Naive thymus-derived CD4-positive, alpha-beta T cell (primary cell): ENCODE measurements at regions not wholly inside any gene's neighbourhood (a gene's known extent, or its start where the extent isn't known, plus 50 kb on each side); places are given as distances from the start of the nearest gene placed in this dataset.

Source experiments
- ATAC-seq: fragments of 150-1000 bp; cut with Tn5 transposase; 2 replicates; pipeline ENCODE4 v1.10.0; 2021; ENCODE audit warnings: mild to moderate bottlenecking, moderate library complexity
- CTCF ChIA-PET: fragments of 350-600 bp; sonication (Branson Sonifier 250); formaldehyde crosslinking; loops from one replicate; lab custom pipeline; 2021; ENCODE audit warnings: antibody characterized with exemption; lab: Charles Lee
- POLR2A ChIA-PET: fragments of 350-600 bp; sonication (Branson Sonifier 250); formaldehyde crosslinking; loops from one replicate; lab custom pipeline; 2021; ENCODE audit warnings: antibody characterized with exemption, inconsistent platforms; lab: Charles Lee
- DNase-seq, 9 donors: peaks; one replicate each; pipeline versions ENCODE4 v3.0.0 to v3.0.0-alpha.2; 2020 to 2022; ENCODE audit warnings: mixed read lengths in 1 of 9
- H3K27ac ChIP-seq: one replicate; pipeline ENCODE4 v1.7.0; 2013; ENCODE audit warnings: mild to moderate bottlenecking, low read depth, low read length, moderate library complexity
- H3K27me3 ChIP-seq, 2 donors: one replicate each; pipeline ENCODE4 v1.7.0; 2013; ENCODE audit warnings: low read length in 2 of 2, mild to moderate bottlenecking in 2 of 2, moderate library complexity in 2 of 2; ENCODE audit not compliant: control insufficient read depth in 2 of 2, insufficient read depth in 2 of 2
- H3K36me3 ChIP-seq, 3 experiments: 1 replicate in 2 of 3; 2 replicates in 1 of 3; pipeline ENCODE4 v1.7.0; 2013; ENCODE audit warnings: low read length in 3 of 3, mild to moderate bottlenecking in 3 of 3, moderate library complexity in 1 of 3; ENCODE audit not compliant: insufficient read depth in 3 of 3, control insufficient read depth in 2 of 3
- H3K4me1 ChIP-seq, 2 donors: one replicate each; pipeline ENCODE4 v1.7.0; 2013; ENCODE audit warnings: low read length in 2 of 2, mild to moderate bottlenecking in 2 of 2, moderate library complexity in 1 of 2; ENCODE audit not compliant: control insufficient read depth in 2 of 2, insufficient read depth in 2 of 2
- H3K4me3 ChIP-seq: 2 replicates; pipeline ENCODE4 v1.7.0; 2013; ENCODE audit warnings: mild to moderate bottlenecking, low read length
- H3K9me3 ChIP-seq, 3 experiments: 1 replicate in 2 of 3; 2 replicates in 1 of 3; pipeline ENCODE4 v1.7.0; 2013; ENCODE audit warnings: low read length in 3 of 3; ENCODE audit not compliant: control insufficient read depth in 2 of 3
- H3K27ac Mint-ChIP-seq, 9 donors: one replicate each; pipeline ENCODE4 v1.8.0; 2020 to 2022; ENCODE audit warnings: mixed read lengths in 9 of 9, mild to moderate bottlenecking in 8 of 9, moderate library complexity in 5 of 9, inconsistent platforms in 2 of 9
- H3K27me3 Mint-ChIP-seq, 5 donors: one replicate each; pipeline ENCODE4 v1.8.0; 2021 to 2022; ENCODE audit warnings: mixed read lengths in 5 of 5, mild to moderate bottlenecking in 1 of 5
- H3K36me3 Mint-ChIP-seq, 5 donors: one replicate each; pipeline ENCODE4 v1.8.0; 2020 to 2022; ENCODE audit warnings: mixed read lengths in 5 of 5, mild to moderate bottlenecking in 3 of 5, inconsistent platforms in 1 of 5
- H3K4me1 Mint-ChIP-seq, 7 donors: one replicate each; pipeline ENCODE4 v1.8.0; 2020 to 2022; ENCODE audit warnings: mixed read lengths in 7 of 7, mild to moderate bottlenecking in 3 of 7, inconsistent platforms in 1 of 7
- H3K4me3 Mint-ChIP-seq, 10 donors: one replicate each; pipeline ENCODE4 v1.8.0; 2020 to 2022; ENCODE audit warnings: mild to moderate bottlenecking in 10 of 10, mixed read lengths in 10 of 10, moderate library complexity in 6 of 10, inconsistent platforms in 2 of 10
- H3K9me3 Mint-ChIP-seq, 11 donors: one replicate each; pipeline ENCODE4 v1.8.0; 2020 to 2022; ENCODE audit warnings: mixed read lengths in 11 of 11, mild to moderate bottlenecking in 4 of 11, inconsistent platforms in 1 of 11, moderate library complexity in 1 of 11
- intact Hi-C, 2 donors: fragments of 100-400 bp; cut with micrococcal nuclease; formaldehyde crosslinking; loops; one replicate each; pipeline ENCODE4 v1.15.1; 2023

- peaks cover 0 to 4% of the 10 kb centered on the region in 2 donors for H3K4me1 ChIP-seq
- CTCF ChIA-PET = no interaction called here
- Mint-ChIP-seq H3K4me1 (peaks cover 6 to 43% (median 29%) of the 10 kb centered on the region in 7 donors), H3K9me3 (peaks cover 0 to 13% (median 3%) of the 10 kb centered on the region in 11 donors), H3K27me3 (peaks cover 0 to 27% (median 10%) of the 10 kb centered on the region in 5 donors), H3K27ac (no peak overlapping the region), H3K4me3 (no peak overlapping the region), H3K36me3 (no peaks in the 10 kb centered on the region)
- DNase-seq (no peak), ATAC-seq (no peak)
- intact Hi-C loops = no loop called here
- no peaks in the 10 kb centered on the region for H3K36me3 ChIP-seq
- H3K9me3 ChIP-seq = no peaks in the 10 kb centered on the region
- no peak overlapping the region for H3K4me3 ChIP-seq
- POLR2A ChIA-PET = no interaction called here
- no peaks in the 10 kb centered on the region for H3K27me3 ChIP-seq
- H3K27ac ChIP-seq = no peak overlapping the region
Measured at GRCh38 chr4:174418640-174419212, 103.6 kb downstream of the HPGD start.

- H3K9me3 ChIP-seq = no peaks in the 10 kb centered on the region
- Mint-ChIP-seq H3K27me3 (peaks cover 0 to 3% (median 0%) of the 10 kb centered on the region in 5 donors), H3K27ac (no peak overlapping the region), H3K36me3 (no peaks in the 10 kb centered on the region), H3K4me3 (no peak overlapping the region), H3K9me3 (peaks cover 0 to 11% (median 4%) of the 10 kb centered on the region in 11 donors), H3K4me1 (no peaks in the 10 kb centered on the region)
- H3K27ac ChIP-seq = no peak overlapping the region
- ATAC-seq = no peak
- no peaks in the 10 kb centered on the region for H3K4me1 ChIP-seq
- no peaks in the 10 kb centered on the region for H3K27me3 ChIP-seq
- CTCF ChIA-PET = no interaction called here
- no peaks in the 10 kb centered on the region for H3K36me3 ChIP-seq
- H3K4me3 ChIP-seq = no peak overlapping the region
- POLR2A ChIA-PET = no interaction called here
- DNase-seq = no peak
- intact Hi-C loops = no loop called here
Measured at GRCh38 chr4:174408841-174409552, 113.3 kb downstream of the HPGD start.

- H3K4me3 Mint-ChIP-seq = no peak overlapping the region
- H3K27ac Mint-ChIP-seq = no peak overlapping the region
- peaks cover 0 to 3% (median 0%) of the 10 kb centered on the region in 5 donors for H3K27me3 Mint-ChIP-seq
- H3K36me3 Mint-ChIP-seq = no peaks in the 10 kb centered on the region
- Histone ChIP-seq H3K27me3 (no peaks in the 10 kb centered on the region), H3K4me1 (no peaks in the 10 kb centered on the region), H3K4me3 (no peak overlapping the region), H3K27ac (no peak overlapping the region), H3K9me3 (no peaks in the 10 kb centered on the region), H3K36me3 (no peaks in the 10 kb centered on the region)
- H3K4me1 Mint-ChIP-seq = peaks cover 0 to 5% (median 0%) of the 10 kb centered on the region in 7 donors
- ATAC-seq (no peak), DNase-seq (no peak)
- ChIA-PET POLR2A (no interaction called here), CTCF (no interaction called here)
- H3K9me3 Mint-ChIP-seq = peaks cover 0 to 11% (median 1%) of the 10 kb centered on the region in 11 donors
- intact Hi-C loops = no loop called here
Measured at GRCh38 chr4:174406383-174406782, 115.9 kb downstream of the HPGD start.

- intact Hi-C loops = no loop called here
- H3K4me3 ChIP-seq = no peak overlapping the region
- no peaks in the 10 kb centered on the region for H3K36me3 ChIP-seq
- ATAC-seq (no peak), DNase-seq (no peak)
- CTCF ChIA-PET = no interaction called here
- Mint-ChIP-seq H3K9me3 (peaks cover 0 to 11% (median 1%) of the 10 kb centered on the region in 11 donors), H3K4me3 (no peak overlapping the region), H3K27ac (no peak overlapping the region), H3K27me3 (peaks cover 0 to 3% (median 0%) of the 10 kb centered on the region in 5 donors), H3K36me3 (no peaks in the 10 kb centered on the region), H3K4me1 (peaks cover 0 to 5% (median 0%) of the 10 kb centered on the region in 7 donors)
- no peaks in the 10 kb centered on the region for H3K4me1 ChIP-seq
- no peaks in the 10 kb centered on the region for H3K9me3 ChIP-seq
- no peaks in the 10 kb centered on the region for H3K27me3 ChIP-seq
- POLR2A ChIA-PET = no interaction called here
- no peak overlapping the region for H3K27ac ChIP-seq
Measured at GRCh38 chr4:174405923-174406322, 116.4 kb downstream of the HPGD start.

GRCh38 chr4:174404677-174405076 lies 117.6 kb downstream of the HPGD start:
- H3K27ac ChIP-seq = no peak overlapping the region
- CTCF ChIA-PET = no interaction called here
- Mint-ChIP-seq H3K4me1 (peaks cover 0 to 5% (median 0%) of the 10 kb centered on the region in 7 donors), H3K9me3 (peaks cover 0 to 9% (median 0%) of the 10 kb centered on the region in 11 donors), H3K36me3 (no peaks in the 10 kb centered on the region), H3K4me3 (no peak overlapping the region), H3K27me3 (peaks cover 0 to 3% (median 0%) of the 10 kb centered on the region in 5 donors), H3K27ac (no peak overlapping the region)
- no peaks in the 10 kb centered on the region for H3K4me1 ChIP-seq
- no peak overlapping the region for H3K4me3 ChIP-seq
- DNase-seq (no peak), ATAC-seq (no peak)
- H3K36me3 ChIP-seq = no peaks in the 10 kb centered on the region
- intact Hi-C loops = no loop called here
- POLR2A ChIA-PET = no interaction called here
- no peaks in the 10 kb centered on the region for H3K9me3 ChIP-seq
- H3K27me3 ChIP-seq = no peaks in the 10 kb centered on the region

- no peaks in the 10 kb centered on the region for H3K27me3 ChIP-seq
- no peaks in the 10 kb centered on the region for H3K4me1 ChIP-seq
- intact Hi-C loops = no loop called here
- H3K4me3 Mint-ChIP-seq = no peak overlapping the region
- ATAC-seq (no peak), DNase-seq (no peak)
- H3K36me3 ChIP-seq = no peaks in the 10 kb centered on the region
- CTCF ChIA-PET = no interaction called here
- POLR2A ChIA-PET = no interaction called here
- no peak overlapping the region for H3K27ac ChIP-seq
- H3K4me1 Mint-ChIP-seq = peaks cover 0 to 5% (median 0%) of the 10 kb centered on the region in 7 donors
- H3K27me3 Mint-ChIP-seq = no peaks in the 10 kb centered on the region
- no peak overlapping the region for H3K27ac Mint-ChIP-seq
- H3K4me3 ChIP-seq = no peak overlapping the region
- peaks cover 0 to 4% (median 0%) of the 10 kb centered on the region in 11 donors for H3K9me3 Mint-ChIP-seq
- no peaks in the 10 kb centered on the region for H3K9me3 ChIP-seq
- H3K36me3 Mint-ChIP-seq = no peaks in the 10 kb centered on the region
Measured at GRCh38 chr4:174403177-174403543, 119.1 kb downstream of the HPGD start.
